DMS153 treated with DMSO at 0.1 percent for 48 hours (cell line): ENCODE measurements at regions not wholly inside any gene's neighbourhood (a gene's known extent, or its start where the extent isn't known, plus 50 kb on each side); places are given as distances from the start of the nearest gene placed in this dataset.
"Not testable (repeated sequence)": the region's sequence is repeated elsewhere in the genome, so short reads cannot be mapped to it uniquely, and the experiment has no call there.

Experiments used
- DNase-seq: peaks from one replicate; lab custom pipeline; 2025; ENCODE audit not compliant: unreplicated experiment; lab: John Stamatoyannopoulos, UW

DNA sequence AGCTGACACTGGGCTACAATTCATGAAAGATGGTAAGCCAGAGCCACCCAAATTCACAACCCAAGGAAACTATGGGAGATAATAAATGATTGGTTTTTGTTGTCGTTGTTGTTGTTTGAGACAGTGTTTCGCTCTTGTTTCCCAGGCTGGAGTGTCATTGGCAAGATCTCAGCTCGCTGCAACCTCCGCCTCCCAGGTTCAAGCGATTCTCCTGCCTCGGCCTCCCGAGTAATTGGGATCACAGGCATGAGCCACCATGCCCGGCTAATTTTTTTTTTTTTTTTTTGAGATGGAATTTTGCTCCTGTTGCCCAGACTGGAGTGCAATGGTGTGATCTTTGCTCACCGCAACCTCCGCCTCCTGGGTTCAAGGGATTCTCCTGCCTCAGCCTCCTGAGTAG is 65.9 kb upstream of the METTL9 start:
- DNase-seq = not testable (repeated sequence)

DNA sequence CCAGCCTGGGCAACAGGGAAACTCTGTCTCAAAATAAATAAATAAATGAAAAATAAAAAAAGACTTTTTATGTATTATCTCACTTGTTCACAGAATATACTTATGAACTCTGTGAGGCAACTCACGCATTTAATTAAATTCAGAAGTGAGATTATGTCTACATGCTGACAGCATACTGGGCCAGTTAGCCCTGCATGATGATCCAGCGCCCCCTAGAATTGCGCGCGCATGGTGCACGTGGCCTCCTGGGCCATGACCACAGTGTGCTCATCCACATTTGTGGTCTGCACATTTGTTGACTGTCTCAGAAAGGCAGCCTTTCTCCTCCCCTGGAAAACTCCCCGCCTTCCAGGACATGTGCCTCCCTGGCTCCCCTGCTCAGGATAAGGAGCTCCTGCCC is 64.8 kb upstream of the METTL9 start:
- DNase-seq = not testable (repeated sequence)

DNA sequence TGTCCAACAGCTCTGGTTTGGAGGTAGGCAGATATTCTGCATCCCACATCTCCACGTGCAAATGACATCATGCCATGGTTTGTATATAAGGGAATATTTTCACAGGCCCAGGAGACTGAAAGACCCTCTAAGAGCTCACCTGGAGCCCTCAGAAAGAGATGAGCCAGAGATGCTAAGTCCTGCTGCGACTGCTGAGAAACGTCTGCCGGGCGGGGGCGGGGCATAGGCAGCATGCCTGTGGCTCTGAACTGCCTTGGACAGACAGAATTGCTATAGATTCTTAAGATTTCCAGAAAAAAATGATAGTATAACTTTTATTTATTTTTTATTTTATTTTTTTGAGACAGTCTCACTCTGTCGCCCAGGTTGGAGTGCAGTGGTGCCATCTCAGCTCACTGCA is 64.2 kb upstream of the METTL9 start:
- DNase-seq = not testable (repeated sequence)

DNA sequence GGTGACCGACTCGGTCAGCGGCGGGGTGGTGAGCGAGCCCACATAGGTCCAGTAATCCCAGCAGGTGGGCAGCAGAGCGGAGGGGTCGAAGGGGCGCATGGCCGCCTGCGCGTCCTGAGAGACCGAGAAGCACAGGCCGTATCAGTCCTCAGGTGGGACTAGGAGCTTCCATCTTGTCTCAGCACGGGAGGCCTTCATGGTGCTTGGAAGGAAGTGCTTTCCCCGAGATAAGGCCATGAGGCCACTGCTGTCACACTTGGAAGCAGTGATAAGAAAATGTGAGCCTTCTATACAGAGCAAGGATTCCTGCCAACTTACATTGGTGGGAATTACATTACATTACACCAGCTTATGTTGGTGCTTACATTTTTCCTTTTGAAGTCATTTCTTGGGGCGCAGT is 62.6 kb upstream of the METTL9 start:
- not testable (repeated sequence) for DNase-seq

DNA sequence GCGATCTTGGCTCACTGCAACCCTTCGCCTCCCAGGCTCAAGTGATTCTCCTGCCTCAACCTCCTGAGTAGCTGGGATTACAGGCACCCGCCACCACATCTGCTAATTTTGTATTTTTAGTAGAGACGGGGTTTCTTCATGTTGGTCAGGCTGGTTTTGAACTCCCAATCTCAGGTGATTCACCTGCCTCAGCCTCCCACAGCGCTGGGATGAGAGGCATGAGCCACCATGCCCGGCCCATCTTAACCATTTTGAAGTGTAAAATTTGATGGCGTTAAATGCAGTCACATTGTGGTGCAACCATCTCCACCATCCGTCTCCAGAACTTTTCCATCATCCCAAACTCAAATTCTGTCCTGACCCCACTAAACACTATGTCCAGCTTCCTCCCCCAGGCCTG is 61.8 kb upstream of the METTL9 start:
- not testable (repeated sequence) for DNase-seq

- not testable (repeated sequence) for DNase-seq
Observed at GRCh38 chr16:21539107-21539618, 60.2 kb upstream of the METTL9 start.

GRCh38 chr16:21540770-21541433 is 58.5 kb upstream of the METTL9 start:
- DNase-seq = not testable (repeated sequence)

GRCh38 chr16:21541611-21542051 is 57.7 kb upstream of the METTL9 start:
- not testable (repeated sequence) for DNase-seq

DNA sequence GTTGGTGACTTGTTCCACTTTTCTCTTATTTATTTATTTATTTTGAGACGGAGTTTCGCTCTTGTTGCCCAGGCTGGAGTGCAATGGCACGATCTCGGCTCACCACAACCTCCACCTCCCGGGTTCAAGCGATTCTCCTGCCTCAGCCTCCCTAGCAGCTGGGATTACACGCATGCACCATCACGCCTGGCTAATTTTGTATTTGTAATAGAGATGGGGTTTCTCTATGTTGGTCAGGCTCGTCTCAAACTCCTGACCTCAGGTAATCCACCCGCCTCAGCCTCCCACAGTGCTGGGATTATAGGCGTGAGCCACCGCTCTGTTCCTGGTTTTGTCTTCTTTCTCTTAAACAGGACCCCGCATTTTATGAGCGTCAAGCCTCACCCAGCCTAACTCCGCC is 57.3 kb upstream of the METTL9 start:
- DNase-seq = not testable (repeated sequence)

DNA sequence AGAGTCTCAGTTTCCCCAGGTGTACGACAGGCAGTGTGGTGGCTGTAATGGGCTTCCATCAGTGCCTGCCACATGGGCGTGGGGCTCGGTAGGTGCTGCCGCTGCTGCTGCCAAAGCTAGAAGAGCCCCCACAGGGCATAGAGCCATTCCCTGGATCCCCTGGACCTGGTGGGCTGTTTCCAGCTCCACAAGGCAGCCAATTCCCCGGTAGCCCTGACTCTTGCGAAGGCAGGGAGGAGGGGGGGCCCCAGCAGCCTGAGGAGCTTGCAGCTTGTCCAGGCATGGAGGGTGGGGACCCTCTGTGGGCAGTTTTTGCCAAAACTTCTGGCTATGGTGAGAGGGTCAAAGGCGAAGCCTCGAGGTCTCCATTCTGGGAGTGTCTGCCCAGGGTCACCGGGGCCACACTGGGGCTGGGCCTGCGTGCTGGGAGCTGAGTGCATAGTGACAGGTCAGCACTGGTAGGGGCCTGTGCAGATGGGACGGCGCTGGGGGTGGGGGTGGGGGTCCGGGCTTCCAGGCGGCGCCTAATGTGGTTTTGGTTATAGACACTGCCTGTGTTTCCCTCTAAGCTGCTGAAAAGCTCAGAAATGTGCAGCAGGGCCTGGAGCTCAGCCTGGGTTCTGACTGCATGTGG is 56.8 kb upstream of the METTL9 start:
- DNase-seq = not testable (repeated sequence)

- not testable (repeated sequence) for DNase-seq
Observed at GRCh38 chr16:21543151-21543836, 56.1 kb upstream of the METTL9 start.

DNA sequence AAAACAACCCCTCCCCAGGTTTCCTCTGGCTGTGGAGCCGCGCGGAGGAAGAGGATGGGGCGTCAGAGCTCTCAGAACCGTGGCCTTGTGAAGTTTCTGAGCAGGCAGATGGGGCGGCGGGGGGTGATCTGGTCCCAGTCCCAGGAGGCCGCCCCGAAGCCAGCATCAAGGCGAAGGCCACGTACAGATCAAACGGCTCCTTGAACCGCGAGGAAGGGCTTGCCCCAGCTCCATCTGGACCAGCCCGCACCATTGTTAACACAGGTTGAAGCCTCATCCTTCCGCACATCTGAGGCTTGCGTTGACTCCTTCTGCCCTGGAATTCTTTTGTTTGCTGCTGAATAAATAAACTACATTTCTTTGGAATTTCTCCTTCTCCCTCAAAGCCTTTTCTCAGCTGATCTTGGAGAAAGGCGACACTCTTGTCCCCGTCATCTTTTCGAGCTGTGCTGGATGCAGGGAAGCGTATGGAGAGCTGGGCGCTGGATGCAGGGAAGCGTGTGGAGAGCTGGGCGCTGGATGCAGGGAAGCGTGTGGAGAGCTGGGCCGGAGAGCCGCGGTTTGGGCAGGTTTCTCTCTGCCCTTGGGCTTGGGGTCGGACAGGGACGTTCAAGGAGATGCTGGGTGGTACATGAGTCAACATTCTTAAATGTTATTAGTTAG is 53.6 kb upstream of the METTL9 start:
- DNase-seq = not testable (repeated sequence)

DNA sequence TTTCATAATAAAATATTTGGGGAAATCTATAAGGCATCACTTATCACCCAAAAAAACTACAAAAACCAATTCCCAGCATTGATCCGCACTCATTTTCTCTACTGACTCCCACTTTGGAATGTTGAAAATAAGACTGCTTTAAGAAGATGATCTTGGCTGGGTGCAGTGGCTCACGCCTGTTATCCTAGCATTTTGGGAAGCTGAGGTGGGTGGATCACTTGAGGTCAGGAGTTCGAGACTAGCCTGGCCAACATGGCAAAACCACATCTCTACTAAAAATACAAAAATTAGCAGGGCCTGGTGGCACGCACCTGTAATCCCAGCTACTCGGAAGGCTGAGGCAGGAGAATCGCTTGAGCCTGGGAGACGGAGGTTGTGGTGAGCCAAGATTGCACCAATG is 50.0 kb upstream of the METTL9 start:
- not testable (repeated sequence) for DNase-seq
